Inferior parietal cortex (tissue), 1 donor: ENCODE measurements at regions not wholly inside any gene's neighbourhood (a gene's known extent, or its start where the extent isn't known, plus 50 kb on each side); places are given as distances from the start of the nearest gene placed in this dataset.
"Not testable (repeated sequence)": the region's sequence is repeated elsewhere in the genome, so short reads cannot be mapped to it uniquely, and the experiment has no call there.

ENCODE experiments used
- DNase-seq: peaks from one replicate; pipeline ENCODE4 v3.0.0-alpha.2; 2016; ENCODE audit errors: extremely low spot score

DNA sequence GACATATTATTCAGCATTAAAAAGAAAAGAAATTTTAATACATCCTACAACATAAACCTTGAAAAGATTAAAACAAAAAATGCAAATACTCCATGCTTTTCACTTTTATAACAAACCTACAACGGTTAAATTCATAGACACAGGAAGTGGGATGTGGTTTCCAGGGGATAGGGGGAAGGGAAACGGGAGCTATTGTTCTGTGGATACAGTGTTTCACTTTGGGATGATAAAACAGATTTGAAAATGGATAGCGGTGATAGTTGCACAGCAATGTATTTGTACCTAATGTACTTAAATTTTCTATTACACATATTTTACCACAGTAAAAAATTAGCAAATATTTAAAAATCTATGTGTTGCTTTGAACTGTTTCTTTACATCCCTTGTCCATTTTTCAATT is 368.0 kb downstream of the CDY2B start:
- not testable (repeated sequence) for DNase-seq

DNA sequence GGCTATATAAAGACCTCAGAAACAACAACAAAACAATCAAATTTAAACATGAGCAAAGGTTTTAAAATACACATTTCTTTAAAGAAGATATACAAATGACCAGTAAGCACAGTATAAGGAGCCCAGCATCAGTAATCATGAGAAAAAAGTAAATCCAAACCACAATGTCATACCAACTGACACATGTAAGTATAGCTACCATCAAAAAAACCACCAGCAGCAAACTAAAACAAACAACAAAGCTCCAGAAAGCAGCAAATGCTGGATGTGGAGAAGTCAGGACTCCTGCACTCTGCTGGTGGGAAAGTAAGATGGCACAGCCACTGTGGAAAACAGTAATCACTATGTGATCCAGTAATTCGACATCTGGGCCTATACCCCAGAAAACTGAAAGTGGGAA is 368.5 kb downstream of the CDY2B start:
- DNase-seq: not testable (repeated sequence)

- DNase-seq: not testable (repeated sequence)
These were observed 374.2 kb downstream of the CDY2B start for GRCh38 chrY:17505834-17506233.

- DNase-seq: not testable (repeated sequence)
These were observed 395.3 kb downstream of the CDY2B start for GRCh38 chrY:17484763-17485162.

- not testable (repeated sequence) for DNase-seq
These were observed 395.9 kb downstream of the CDY2B start for GRCh38 chrY:17484157-17484556.

DNA sequence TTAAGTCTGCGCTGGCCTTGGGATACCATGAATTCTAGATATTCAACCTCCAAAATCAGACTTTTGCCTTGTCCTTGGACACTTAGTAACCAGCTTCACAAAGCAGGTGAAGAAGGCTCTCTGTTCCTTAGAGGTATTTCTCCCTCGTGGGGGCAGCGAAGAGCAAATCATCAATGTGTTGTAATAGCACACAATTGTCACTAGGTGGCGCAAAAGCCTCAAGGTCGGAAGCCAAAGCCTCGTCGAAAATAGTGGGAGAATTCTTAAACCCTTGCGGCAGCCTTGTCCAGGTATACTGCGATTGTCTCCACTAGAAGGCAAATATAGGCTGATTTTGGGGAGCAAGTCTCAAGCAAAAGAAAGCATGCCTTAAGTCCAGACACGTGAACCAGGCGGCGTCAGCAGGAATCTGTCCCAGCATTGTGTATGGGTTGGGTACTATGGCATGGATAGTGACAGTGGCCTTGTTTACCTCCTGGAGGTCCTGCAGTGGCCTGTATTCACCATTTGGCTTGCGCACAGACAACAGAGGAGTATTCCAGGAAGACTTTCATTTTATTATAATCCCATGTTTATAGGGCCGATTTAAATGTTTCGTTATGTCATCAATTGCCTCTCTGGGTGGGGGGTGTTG is 398.5 kb downstream of the CDY2B start:
- DNase-seq: not testable (repeated sequence)

DNA sequence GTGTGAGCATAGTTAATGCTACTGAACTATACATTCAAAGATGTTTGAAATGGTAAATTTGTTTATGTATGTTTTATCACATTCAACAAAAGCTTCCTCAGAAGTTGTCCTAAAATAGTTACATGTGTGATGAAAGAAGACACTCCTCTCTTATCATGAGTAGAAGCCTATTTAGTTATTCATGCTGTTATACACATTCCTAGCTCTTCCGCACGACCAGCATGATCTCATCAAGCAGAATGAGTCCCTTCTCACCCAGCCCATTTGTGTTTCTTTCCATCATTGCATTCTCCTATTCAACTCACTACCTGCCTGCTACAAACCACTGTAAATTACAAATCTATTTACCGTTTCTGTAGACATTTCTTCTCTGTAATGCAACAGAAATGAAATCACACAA is 408.0 kb downstream of the CDY2B start:
- not testable (repeated sequence) for DNase-seq

DNA sequence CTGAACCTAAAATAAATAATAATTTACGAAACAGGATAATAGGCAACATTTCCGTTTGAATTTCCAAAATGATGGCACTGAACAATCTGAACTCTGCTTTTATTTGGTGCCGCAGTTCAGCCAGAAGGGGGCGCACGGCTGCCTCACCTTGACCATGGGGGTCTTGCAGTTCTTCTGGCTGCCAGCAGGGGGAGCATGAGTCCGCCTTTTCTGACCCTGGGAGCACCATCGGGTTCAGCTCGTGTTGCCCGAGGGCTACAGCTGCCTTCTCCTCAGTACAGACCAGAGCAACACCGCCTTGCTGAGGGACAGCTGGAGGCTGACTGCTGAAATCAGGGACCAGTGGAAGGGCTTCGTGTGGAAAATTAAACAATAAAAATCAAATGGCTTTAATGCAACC is 420.3 kb downstream of the CDY2B start:
- not testable (repeated sequence) for DNase-seq

GRCh38 chrY:17430570-17431166 is 449.4 kb downstream of the CDY2B start:
- DNase-seq: peak; percentile 2

DNA sequence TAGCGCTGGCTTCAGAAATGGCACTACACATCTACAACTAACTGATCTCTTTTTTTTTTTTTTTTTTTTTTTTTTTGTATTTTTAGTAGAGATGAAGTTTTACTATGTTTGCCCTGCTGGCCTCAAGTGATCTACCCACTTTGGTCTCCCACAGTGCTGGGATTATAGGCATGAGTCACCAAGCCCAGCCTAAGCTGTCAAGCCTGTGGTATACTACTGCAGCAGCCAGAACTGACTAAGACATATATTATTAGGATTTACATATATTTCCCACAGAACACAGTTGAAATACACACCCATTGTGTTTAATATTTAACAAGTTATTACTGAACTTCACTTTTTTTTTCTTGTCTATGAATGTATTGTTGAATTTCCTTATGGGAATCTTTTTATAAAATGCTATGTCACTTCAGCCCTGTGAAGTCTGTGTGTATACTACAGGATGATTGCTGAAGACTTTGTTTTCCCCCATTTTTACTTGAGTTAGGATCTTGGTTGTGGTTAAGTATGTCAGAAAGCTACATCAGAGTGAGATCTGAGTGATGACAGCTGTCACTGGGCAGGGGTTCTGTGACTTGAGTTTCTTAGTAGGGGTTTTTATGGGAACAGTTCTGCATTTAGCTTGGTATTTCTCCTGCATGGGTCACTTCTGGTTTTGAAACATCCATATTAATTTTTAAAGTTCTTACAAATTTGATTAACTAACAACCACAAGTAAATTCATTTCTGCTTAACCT is 481.5 kb downstream of the CDY2B start:
- no peak for DNase-seq

DNA sequence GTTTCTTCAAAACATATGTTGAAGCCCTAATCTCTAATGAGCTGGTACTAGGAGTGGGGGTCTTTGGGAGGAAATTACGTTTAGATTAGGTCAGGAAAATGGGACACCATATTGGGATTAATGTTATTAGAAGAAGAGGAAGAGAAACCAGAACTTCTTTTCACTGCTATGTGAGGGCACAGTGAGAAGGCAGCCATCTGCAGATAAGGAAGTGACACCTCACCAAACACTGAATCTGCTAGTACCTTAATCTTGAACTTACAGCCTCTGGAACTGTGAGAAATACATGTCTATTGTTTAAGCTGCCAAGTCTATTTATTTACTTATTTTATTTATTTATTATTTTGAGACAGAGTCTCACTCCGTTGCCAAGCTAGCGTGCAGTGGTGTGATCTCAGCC is 482.4 kb downstream of the CDY2B start:
- DNase-seq: no peak

- DNase-seq: no peak
These were observed 498.5 kb downstream of the CDY2B start for GRCh38 chrY:17381431-17382070.

DNA sequence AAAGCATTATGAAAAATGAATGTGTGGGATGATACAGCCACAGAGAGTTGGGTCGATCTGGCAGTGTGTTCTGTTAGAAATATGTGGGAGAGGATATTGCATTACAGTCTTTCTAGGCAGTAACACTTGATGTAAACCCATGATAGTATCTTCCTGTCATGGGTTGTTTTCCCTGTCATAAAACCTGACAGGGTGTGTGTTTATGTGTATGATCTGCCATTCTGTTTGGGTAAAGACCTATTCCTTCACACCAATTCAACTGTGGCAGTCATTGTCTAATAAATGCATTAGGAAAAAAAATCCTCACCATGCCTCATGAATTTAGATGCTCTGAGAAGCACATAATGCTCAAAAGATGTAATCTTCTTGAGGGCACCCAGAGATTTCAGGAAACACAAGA is 501.7 kb downstream of the CDY2B start:
- no peak for DNase-seq

GRCh38 chrY:17368413-17368812 is 511.6 kb downstream of the CDY2B start:
- DNase-seq: no peak

DNA sequence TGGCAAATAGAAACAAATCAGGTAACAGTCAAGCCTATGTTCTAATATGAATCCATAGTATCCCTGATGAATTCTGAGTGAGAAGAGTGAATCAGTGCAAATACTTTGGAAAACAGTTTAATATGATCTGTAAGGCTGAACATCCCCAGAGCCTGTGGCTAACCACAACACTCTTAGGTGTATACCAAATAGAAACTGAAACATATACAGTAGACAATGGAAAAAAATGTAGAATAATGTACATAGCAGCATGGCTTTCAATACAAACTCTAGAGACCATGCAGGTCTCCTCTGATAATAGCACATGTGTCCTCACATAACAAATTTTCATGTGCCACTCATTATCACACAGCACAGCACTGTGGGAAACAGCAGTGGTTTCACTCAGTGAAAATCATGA is 513.6 kb downstream of the CDY2B start:
- DNase-seq: no peak

DNA sequence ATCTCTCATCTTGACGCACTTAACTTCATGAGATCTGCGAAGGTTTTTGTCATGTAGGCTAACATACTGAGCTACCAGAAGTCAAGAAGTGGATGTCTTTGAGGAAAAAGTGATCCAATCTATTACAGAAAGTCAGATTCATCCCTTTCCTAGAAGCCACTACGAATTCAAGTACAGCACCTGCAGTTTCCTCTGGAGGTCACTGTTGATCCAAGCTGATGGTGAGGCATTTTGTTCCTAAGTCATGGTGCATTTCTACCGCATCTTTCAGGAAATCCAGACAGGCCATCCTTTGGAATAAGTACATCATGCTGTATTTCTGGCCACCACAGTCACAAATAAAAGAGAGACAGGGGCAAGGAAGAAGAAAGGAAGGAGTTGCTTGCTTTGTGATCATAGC is 541.0 kb downstream of the CDY2B start:
- DNase-seq: no peak

DNA sequence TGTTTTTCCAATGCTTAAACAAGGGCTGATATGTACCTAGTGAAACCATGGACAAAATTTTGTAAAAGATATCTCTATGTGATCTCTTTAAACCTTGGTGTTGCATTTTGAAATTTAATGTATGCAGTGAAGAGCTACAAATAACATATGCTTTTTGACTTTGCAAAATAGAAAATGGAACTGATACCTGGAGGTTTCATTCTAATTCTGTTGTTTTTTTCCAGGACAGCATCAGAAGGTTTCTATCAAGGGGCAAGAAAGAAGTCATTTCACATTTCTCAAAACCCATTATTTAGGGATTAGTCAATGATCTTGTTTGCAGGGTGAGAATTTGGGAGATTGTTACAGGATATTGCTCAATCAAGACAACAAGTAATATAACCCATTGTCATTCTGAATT is 549.3 kb downstream of the CDY2B start:
- DNase-seq: no peak

DNA sequence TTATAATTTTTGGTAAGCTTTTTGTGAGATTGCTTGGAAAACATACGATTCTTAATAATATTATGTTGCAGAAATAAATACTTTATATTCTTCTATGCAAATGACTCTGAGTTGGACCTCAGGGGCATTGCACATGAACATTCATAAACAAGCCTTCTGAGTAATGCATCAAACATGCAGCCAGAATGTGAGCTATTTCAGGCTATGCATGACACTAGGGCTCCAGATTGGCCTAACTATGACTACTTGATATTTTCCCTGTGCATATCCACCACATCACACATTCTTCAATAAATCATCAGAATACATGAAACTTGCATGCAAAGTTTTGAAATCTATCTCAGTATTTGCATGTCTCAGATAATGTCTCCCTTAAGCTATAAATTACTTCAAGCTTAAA is 560.1 kb downstream of the CDY2B start:
- no peak for DNase-seq

DNA sequence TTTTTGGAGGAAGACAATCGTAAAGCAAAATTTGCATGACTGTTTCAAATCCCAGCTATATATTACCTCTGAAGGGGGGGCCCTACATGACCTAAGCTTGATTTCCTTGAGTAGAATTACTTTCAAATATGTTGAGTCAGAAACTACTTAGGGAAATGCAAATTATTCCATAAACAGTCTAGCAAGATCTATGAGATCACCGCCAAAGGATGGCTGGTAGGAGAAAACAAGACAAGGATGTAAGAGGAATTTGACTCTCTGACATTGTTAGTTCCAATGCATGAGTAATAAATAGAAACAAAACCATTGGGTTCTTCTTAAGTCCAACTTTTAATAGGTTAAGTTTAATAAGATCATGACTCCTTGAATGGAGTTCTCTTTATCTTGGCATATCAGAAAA is 561.4 kb downstream of the CDY2B start:
- DNase-seq: no peak

GRCh38 chrY:17277056-17277455 is 603.0 kb downstream of the CDY2B start:
- DNase-seq: no peak

GRCh38 chrY:17259497-17259896 is 620.5 kb downstream of the CDY2B start:
- DNase-seq: no peak

GRCh38 chrY:17238406-17238805 is 641.6 kb downstream of the CDY2B start:
- DNase-seq: no peak

GRCh38 chrY:17235769-17236168 is 644.3 kb downstream of the CDY2B start:
- no peak for DNase-seq
